HG03460 (cell line): ENCODE measurements at regions not wholly inside any gene's neighbourhood (a gene's known extent, or its start where the extent isn't known, plus 50 kb on each side); places are given as distances from the start of the nearest gene placed in this dataset.

Experiments
- ATAC-seq: cut with Tn5 transposase; IDR thresholded peaks from one replicate; pipeline ENCODE4 v1.9.1; 2021; ENCODE audit not compliant: unreplicated experiment

DNA sequence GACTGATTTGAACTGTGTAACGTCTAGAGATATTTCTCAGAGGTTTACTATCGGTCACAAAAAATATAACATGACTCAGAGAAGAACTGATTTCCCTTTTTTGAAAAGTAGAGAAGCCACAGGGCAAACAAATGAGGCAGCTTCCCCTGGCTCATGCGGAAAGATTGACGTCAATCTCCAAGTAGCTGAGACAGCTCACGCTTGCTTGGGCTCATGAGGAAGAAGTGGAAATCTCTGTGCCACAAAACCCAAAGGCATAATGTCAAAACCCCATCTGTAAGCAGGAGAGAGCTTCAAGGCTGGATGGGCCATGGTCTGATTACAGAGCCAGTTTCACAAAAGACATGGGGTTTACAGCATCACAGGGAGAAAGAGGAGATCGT lies 188.1 kb downstream of the ARL4C start:
- peak; percentile 93 for ATAC-seq

GRCh38 chr2:234308073-234308812 lies 188.6 kb downstream of the ARL4C start:
- no peak for ATAC-seq

- ATAC-seq, result no peak
Observed at GRCh38 chr2:234307322-234307961, 189.4 kb downstream of the ARL4C start.

DNA sequence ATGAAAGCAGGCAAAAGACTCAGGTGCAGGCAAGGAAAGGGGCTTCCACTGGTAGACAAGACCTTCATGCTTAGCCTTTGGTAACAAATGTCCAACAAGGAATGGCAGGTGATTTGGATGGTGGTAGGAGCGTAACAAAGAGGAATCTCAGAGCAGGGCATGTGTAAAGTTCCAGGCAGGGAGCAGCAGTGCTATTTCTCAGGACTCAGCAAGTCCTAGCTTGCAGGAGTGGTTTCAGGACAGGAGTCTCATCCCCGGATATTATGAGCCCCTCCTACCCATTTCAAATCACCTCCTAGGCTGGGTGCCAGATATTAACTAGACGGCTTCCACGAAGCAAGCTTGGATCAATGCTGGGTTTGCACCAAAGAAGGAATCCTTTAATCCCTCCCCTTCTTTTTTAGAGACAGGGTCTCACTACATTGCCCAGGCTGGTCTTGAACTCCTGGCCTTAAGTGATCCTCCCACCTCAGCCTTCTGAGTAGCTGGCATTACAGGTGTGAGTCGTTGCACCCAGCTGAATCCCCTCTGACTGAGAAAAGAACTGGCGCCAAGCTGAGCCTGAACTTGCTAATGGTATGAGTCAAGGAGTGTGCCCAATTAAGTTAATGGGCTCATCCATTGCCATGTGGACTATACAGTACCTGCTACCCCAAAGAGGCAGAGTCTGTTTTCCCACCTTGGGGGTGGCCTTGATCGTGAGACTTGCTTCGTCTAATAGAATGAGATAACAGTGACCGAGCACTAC lies 190.3 kb downstream of the ARL4C start:
- ATAC-seq, result no peak

GRCh38 chr2:234305846-234306245 lies 191.0 kb downstream of the ARL4C start:
- no peak for ATAC-seq

- ATAC-seq, result no peak
Observed at GRCh38 chr2:234304950-234305349, 191.9 kb downstream of the ARL4C start.

- ATAC-seq, result no peak
Observed at GRCh38 chr2:234302664-234302991, 194.3 kb downstream of the ARL4C start.

GRCh38 chr2:234300932-234301823 lies 195.7 kb downstream of the ARL4C start:
- ATAC-seq, result no peak

DNA sequence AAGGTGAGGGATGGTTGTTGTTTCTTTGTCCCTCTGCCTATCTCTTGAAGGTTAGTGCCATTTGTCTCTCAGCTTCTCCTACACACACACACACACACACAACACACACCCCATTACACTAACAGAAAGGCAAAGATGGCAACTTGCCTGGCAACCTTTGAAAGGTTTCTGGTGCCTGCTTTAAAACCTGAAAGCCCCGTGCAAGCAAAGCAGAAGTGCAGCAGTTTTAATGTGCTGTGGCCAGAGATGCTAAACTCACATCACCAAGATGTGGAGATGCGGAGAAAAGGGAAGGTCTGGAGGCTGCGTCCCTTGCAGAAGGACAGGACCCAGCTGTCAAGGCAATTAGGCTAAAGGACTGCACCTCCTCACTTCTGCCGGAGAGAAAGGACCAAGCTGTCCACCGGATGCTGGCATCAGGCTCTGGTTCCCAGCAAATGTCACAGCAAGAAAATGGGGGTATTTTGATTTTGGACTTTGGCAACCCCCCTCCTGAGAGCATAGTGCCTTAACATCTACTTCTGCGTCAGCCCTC lies 196.4 kb downstream of the ARL4C start:
- no peak for ATAC-seq

GRCh38 chr2:234298918-234299317 lies 198.0 kb downstream of the ARL4C start:
- ATAC-seq, result no peak

GRCh38 chr2:234296991-234297390 lies 199.9 kb downstream of the ARL4C start:
- ATAC-seq, result no peak

DNA sequence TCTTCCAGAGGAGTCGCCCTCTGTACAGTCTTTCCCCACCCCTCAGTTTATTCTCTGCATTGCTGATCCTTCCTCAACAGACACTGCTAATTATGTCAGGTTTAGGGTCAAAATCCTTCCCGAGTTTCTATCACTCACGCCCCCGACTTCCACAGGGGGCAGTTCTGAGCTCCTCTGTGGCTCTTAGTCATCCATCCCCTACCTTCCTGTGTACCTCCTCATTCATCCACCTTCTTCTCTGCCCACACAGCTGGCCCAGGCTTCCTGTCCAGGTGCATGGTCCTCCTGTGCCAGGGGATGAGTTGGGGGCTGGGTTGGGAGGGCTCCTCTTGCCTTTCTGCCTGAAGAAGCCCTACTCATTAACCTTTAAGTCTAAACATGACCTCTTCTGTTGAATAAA lies 202.9 kb downstream of the ARL4C start:
- no peak for ATAC-seq

DNA sequence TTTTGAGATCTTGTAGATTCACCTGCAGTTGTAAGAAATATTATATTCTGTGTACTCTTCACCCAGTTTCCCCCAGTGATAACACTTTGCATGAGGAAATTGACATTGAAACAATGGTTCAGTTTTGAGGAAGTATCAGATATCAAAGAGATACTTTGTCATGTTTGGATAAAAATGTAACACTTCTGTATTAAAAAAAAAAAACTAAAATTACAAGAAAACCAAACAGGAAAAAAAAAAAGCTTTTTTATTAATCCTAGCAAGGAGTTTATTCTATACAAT lies 204.0 kb downstream of the ARL4C start:
- ATAC-seq, result no peak

DNA sequence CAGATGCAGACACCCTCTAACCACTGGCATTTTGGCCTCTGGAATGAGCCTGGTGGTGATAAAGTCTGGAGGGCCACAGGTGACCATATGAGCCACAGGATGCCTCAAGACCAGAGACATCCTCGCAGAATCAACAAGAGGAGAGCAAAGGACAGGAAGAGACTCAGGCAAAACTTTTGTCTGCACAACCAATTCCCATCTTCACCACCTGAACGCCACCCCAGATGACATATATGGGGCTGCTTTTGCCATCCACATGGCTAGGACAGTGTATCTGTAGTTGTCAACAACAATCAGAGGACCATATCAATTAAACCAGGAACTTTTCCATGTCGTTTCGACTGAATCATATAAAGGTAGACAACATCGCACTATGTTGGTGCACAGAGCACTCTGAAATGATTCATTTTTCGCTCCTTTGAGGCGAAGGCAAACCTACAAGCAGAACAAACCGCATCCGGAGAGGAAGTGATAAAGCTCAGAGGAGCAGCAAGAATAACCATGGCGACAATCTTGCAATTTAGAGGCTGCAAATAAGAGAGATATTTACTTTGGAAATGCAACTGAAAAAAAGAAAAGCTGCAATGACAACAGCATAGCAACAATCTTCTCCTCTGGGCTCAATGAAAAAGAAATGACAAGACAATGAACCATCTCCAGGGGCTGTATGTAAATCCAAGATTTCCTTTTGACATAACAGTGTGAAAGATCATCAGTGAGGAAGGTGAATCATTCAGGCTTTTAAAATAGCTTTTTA lies 204.5 kb downstream of the ARL4C start:
- peak; percentile 60 for ATAC-seq

DNA sequence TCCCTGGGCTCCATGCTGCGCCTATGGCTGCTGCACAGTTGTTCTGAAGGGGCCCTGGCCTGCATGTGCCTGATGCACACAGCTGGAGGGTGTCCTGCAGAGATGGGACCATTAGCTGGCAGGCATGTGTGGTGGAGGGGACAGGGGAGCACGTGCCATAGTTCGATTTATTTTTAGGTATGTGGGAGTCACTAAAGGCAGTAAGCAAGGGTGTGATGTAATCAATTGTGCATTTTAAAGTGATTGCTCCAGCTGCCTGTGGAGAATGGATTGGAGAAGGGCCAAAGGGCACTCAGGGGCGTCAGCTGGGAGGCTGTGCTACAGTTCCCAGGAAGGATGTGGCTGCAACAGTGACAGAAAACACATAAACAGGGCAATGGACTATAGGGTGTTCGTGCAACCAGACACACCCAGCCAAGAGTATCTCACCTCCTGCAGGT lies 205.1 kb downstream of the ARL4C start:
- ATAC-seq, result peak; percentile 22

- ATAC-seq, result peak; percentile 55
Observed at GRCh38 chr2:234290671-234291070, 206.2 kb downstream of the ARL4C start.

DNA sequence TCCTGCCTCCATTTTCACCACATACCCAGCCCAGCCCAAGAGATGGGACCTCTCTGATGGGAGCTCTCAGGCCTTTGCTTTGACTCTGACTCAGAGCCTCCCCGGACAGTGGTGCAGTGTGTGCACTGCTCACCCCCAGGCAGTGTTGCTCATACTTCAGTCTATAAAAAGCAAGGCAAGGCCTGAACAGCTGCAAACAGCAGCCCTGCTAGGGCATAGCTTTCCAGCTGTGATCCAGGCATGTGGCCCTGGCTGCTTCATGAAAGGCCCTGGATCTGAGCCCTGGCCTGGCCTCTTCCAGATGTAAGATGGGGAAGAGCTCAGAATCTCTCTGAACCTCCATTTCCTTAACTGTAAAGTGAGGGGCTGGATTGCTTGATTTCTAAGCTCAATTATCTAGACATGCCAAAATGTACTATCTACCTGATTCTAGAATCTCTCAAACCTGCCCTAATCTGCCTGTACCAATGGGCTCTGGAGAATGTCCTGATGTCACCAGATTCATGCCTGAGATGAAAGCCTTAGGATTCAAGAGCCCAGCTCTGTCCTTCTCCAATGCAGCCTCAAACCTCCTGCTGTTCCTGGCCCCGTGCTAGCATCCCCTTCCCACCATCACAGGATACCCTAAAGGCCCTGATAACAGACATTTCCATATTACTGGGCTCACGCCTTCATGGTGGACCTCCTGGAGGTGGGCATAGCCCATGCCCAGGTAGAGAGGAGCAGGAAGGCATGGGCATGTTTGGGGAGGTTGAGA lies 206.9 kb downstream of the ARL4C start:
- no peak for ATAC-seq

GRCh38 chr2:234288974-234289455 lies 207.9 kb downstream of the ARL4C start:
- no peak for ATAC-seq

GRCh38 chr2:234287650-234288049 lies 209.2 kb downstream of the ARL4C start:
- no peak for ATAC-seq
